ENCODE measurements at regions not wholly inside any gene's neighbourhood (a gene's known extent, or its start where the extent isn't known, plus 50 kb on each side); places are given as distances from the start of the nearest gene placed in this dataset.

- no peak for DNase-seq (ENCODE audit: low read depth)
These were observed 188.4 kb upstream of the VEGFC start for GRCh38 chr4:176981074-176981473.

GRCh38 chr4:176981551-176981950, 188.8 kb upstream of the VEGFC start:
- no peak for DNase-seq (ENCODE audit: low read depth)

GRCh38 chr4:176988226-176988625, 195.5 kb upstream of the VEGFC start:
- DNase-seq (ENCODE audit: low read depth), result no peak

GRCh38 chr4:176989186-176989585, 196.5 kb upstream of the VEGFC start:
- DNase-seq (ENCODE audit: low read depth), result no peak

GRCh38 chr4:176999935-177000543, 207.3 kb upstream of the VEGFC start:
- no peak for DNase-seq (ENCODE audit: low read depth)

- DNase-seq (ENCODE audit: low read depth), result no peak
These were observed 208.8 kb upstream of the VEGFC start for GRCh38 chr4:177001271-177002175.

- DNase-seq (ENCODE audit: low read depth), result no peak
These were observed 213.0 kb upstream of the VEGFC start for GRCh38 chr4:177005674-177006230.

GRCh38 chr4:177006331-177006730, 213.6 kb upstream of the VEGFC start:
- no peak for DNase-seq (ENCODE audit: low read depth)

- DNase-seq (ENCODE audit: low read depth), result no peak
These were observed 215.5 kb upstream of the VEGFC start for GRCh38 chr4:177008071-177008835.

- DNase-seq (ENCODE audit: low read depth), result no peak
These were observed 216.2 kb upstream of the VEGFC start for GRCh38 chr4:177008836-177009501.

GRCh38 chr4:177010418-177010817, 217.7 kb upstream of the VEGFC start:
- DNase-seq (ENCODE audit: low read depth), result no peak

- no peak for DNase-seq (ENCODE audit: low read depth)
These were observed 220.3 kb upstream of the VEGFC start for GRCh38 chr4:177012918-177013545.

- no peak for DNase-seq (ENCODE audit: low read depth)
These were observed 223.9 kb upstream of the VEGFC start for GRCh38 chr4:177016541-177017141.

- DNase-seq (ENCODE audit: low read depth), result no peak
These were observed 231.2 kb upstream of the VEGFC start for GRCh38 chr4:177023951-177024350.

- DNase-seq (ENCODE audit: low read depth), result no peak
These were observed 239.6 kb upstream of the VEGFC start for GRCh38 chr4:177032341-177032740.

- no peak for DNase-seq (ENCODE audit: low read depth)
These were observed 240.4 kb upstream of the VEGFC start for GRCh38 chr4:177033135-177033534.

- DNase-seq (ENCODE audit: low read depth), result no peak
These were observed 240.9 kb upstream of the VEGFC start for GRCh38 chr4:177033632-177034031.

- DNase-seq (ENCODE audit: low read depth), result no peak
These were observed 248.6 kb upstream of the VEGFC start for GRCh38 chr4:177041356-177041755.

- peak; percentile 7 for DNase-seq (ENCODE audit: low read depth)
These were observed 254.5 kb upstream of the VEGFC start for GRCh38 chr4:177047070-177047850.

GRCh38 chr4:177047851-177048174, 255.1 kb upstream of the VEGFC start:
- DNase-seq (ENCODE audit: low read depth), result no peak
